Tibial nerve (tissue), 4 donors: ENCODE measurements at regions not wholly inside any gene's neighbourhood (a gene's known extent, or its start where the extent isn't known, plus 50 kb on each side); places are given as distances from the start of the nearest gene placed in this dataset.

Source experiments
- EP300 ChIP-seq, 2 donors: sonication (generic); formaldehyde crosslinking; IDR thresholded peaks; one replicate each; pipeline ENCODE4 v1.6.1; 2017; ENCODE audit warnings: antibody characterized with exemption in 2 of 2, mild to moderate bottlenecking in 1 of 2
- POLR2A ChIP-seq, 2 donors: fragments of 450-650 bp; IDR thresholded peaks; one replicate each; pipeline ENCODE4 v1.6.1; 2017; ENCODE audit warnings: antibody characterized with exemption in 2 of 2, mild to moderate bottlenecking in 2 of 2, moderate library complexity in 2 of 2
- TF ChIP-seq, protein P1 (sequence below), 5 experiments: fragments of 200-600 bp in 3 of 5; fragments of 450-650 bp in 2 of 5; sonication (generic) in 3 of 5; IDR thresholded peaks; one replicate each; pipeline ENCODE4 v1.5.1; 2016 to 2019; ENCODE audit warnings: antibody characterized with exemption in 5 of 5, mild to moderate bottlenecking in 3 of 5, moderate library complexity in 2 of 5

DNA sequence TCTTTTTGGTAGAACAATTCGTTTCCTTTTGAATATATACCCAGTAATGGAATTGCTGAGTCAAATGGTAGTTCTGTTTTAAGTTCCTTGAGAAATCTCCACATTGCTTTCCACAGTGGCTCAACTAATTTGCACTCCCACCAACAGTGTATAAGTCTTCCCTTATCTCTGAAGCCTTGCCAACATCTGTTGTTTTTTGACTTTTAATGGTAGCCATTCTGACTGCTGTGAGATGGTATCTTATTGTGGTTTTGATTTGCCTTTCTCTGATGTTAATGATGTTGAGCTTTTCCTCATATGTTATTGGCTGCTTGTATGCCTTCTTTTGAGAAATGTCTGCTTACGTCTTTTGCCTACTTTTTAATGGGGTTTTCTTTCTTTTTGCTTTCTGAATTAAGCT lies 270.6 kb upstream of the MEIS2 start:
- TF ChIP-seq POLR2A (IDR thresholded peaks at IDR 0.05) (no peak), EP300 (IDR thresholded peaks at IDR 0.05) (no peak)
- TF ChIP-seq, protein P1, sequence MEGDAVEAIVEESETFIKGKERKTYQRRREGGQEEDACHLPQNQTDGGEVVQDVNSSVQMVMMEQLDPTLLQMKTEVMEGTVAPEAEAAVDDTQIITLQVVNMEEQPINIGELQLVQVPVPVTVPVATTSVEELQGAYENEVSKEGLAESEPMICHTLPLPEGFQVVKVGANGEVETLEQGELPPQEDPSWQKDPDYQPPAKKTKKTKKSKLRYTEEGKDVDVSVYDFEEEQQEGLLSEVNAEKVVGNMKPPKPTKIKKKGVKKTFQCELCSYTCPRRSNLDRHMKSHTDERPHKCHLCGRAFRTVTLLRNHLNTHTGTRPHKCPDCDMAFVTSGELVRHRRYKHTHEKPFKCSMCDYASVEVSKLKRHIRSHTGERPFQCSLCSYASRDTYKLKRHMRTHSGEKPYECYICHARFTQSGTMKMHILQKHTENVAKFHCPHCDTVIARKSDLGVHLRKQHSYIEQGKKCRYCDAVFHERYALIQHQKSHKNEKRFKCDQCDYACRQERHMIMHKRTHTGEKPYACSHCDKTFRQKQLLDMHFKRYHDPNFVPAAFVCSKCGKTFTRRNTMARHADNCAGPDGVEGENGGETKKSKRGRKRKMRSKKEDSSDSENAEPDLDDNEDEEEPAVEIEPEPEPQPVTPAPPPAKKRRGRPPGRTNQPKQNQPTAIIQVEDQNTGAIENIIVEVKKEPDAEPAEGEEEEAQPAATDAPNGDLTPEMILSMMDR (IDR thresholded peaks at IDR 0.05): no peak
